Caco-2 (cell line): ENCODE measurements at regions not wholly inside any gene's neighbourhood (a gene's known extent, or its start where the extent isn't known, plus 50 kb on each side); places are given as distances from the start of the nearest gene placed in this dataset.

Experiments
- BruUV-seq: library from RNA; stranded (reverse); fragments of 400-500 nt; replicated peaks from 2 replicates; lab custom pipeline; 2021; lab: Mats Ljungman, UMichigan
- CTCF ChIA-PET: fragments of 300-600 bp; sonication (Branson Sonifier 250); formaldehyde crosslinking; loops from one replicate; lab custom pipeline; 2022; ENCODE audit warnings: antibody characterized with exemption; lab: Charles Lee
- POLR2A ChIA-PET: fragments of 300-600 bp; sonication (Branson Sonifier 250); formaldehyde crosslinking; loops from one replicate; lab custom pipeline; 2022; ENCODE audit warnings: antibody characterized with exemption; lab: Charles Lee
- DNase-seq, 2 experiments: peaks; one replicate each; pipeline versions ENCODE4 v3.0.0 to v3.0.0-alpha.2; 2020 to 2022
- H3K27me3 ChIP-seq: replicated peaks from 2 replicates; pipeline ENCODE4 v1.6.0; 2011; ENCODE audit warnings: low read length; ENCODE audit not compliant: control insufficient read depth, insufficient read depth
- H3K36me3 ChIP-seq: 2 replicates; pipeline ENCODE4 v1.5.1; 2011; ENCODE audit warnings: low read length; ENCODE audit not compliant: control insufficient read depth, insufficient read depth
- H3K4me1 ChIP-seq: fragments of 250-450 bp; sonication (Bioruptor Pico); 2 replicates; pipeline ENCODE4 v1.5.1; 2020; ENCODE audit warnings: mild to moderate bottlenecking
- H3K4me3 ChIP-seq: 2 replicates; pipeline ENCODE4 v1.5.1; 2011; ENCODE audit warnings: low read depth, mild to moderate bottlenecking, control low read depth, low read length
- H3K9me3 ChIP-seq: fragments of 250-450 bp; sonication (Bioruptor Pico); 2 replicates; pipeline ENCODE4 v1.5.1; 2020; ENCODE audit warnings: mild to moderate bottlenecking, moderate library complexity
- H3K27ac Mint-ChIP-seq: one replicate; pipeline ENCODE4 v1.8.0; 2022; ENCODE audit warnings: mixed read lengths; ENCODE audit not compliant: unreplicated experiment
- H3K27me3 Mint-ChIP-seq: one replicate; pipeline ENCODE4 v1.8.0; 2022; ENCODE audit warnings: mixed read lengths; ENCODE audit not compliant: insufficient read depth, unreplicated experiment
- H3K36me3 Mint-ChIP-seq: one replicate; pipeline ENCODE4 v1.8.0; 2022; ENCODE audit warnings: mild to moderate bottlenecking, mixed read lengths; ENCODE audit not compliant: insufficient read depth, unreplicated experiment
- H3K4me1 Mint-ChIP-seq: one replicate; pipeline ENCODE4 v1.8.0; 2022; ENCODE audit warnings: low read depth, mixed read lengths; ENCODE audit not compliant: unreplicated experiment
- H3K4me3 Mint-ChIP-seq: one replicate; pipeline ENCODE4 v1.8.0; 2022; ENCODE audit warnings: mild to moderate bottlenecking, moderate library complexity, mixed read lengths; ENCODE audit not compliant: unreplicated experiment
- H3K9me3 Mint-ChIP-seq: one replicate; pipeline ENCODE4 v1.8.0; 2022; ENCODE audit warnings: mixed read lengths; ENCODE audit not compliant: unreplicated experiment
- CTCF ChIP-seq, 2 experiments: fragments of 200-600 bp in 1 of 2; IDR thresholded peaks; 1 replicate in 1 of 2; 2 replicates in 1 of 2; pipeline versions ENCODE4 v1.5.1 to v1.8.0; 2011 to 2022; ENCODE audit warnings: antibody characterized with exemption in 1 of 2, control low read depth in 1 of 2, inconsistent platforms in 1 of 2, low read depth in 1 of 2, low read length in 1 of 2, mild to moderate bottlenecking in 1 of 2, moderate library complexity in 1 of 2; ENCODE audit not compliant: insufficient read depth in 1 of 2, severe bottlenecking in 1 of 2, unreplicated experiment in 1 of 2
- intact Hi-C: fragments of 100-400 bp; cut with micrococcal nuclease; formaldehyde crosslinking; loops from one replicate; pipeline ENCODE4 v1.10.0; 2022; ENCODE audit not compliant: unreplicated experiment

GRCh38 chr3:176078906-176079305 lies 1118.4 kb downstream of the TBL1XR1 start:
- no peaks in the 10 kb centered on the region for H3K4me1 ChIP-seq
- ChIA-PET CTCF (no interaction called here), POLR2A (no interaction called here)
- no peaks in the 10 kb centered on the region for H3K36me3 Mint-ChIP-seq
- no peaks in the 10 kb centered on the region for H3K4me1 Mint-ChIP-seq
- no peaks in the 10 kb centered on the region for H3K9me3 ChIP-seq
- H3K27me3 ChIP-seq, result no peaks in the 10 kb centered on the region
- H3K4me3 Mint-ChIP-seq, result no peak overlapping the region
- no peak for TF ChIP-seq CTCF (IDR thresholded peaks at IDR 0.05; ENCODE audit: insufficient read depth in 1 of 2, low read depth in 1 of 2, low read length in 1 of 2, severe bottlenecking in 1 of 2, unreplicated experiment in 1 of 2)
- no peaks in the 10 kb centered on the region for H3K36me3 ChIP-seq
- no peak for DNase-seq
- H3K4me3 ChIP-seq, result no peak overlapping the region
- H3K27ac Mint-ChIP-seq, result no peak overlapping the region
- H3K9me3 Mint-ChIP-seq, result peaks cover 16% of the 10 kb centered on the region
- no TSS peak for BruUV-seq
- intact Hi-C loops, result no loop called here
- no peaks in the 10 kb centered on the region for H3K27me3 Mint-ChIP-seq

- ChIA-PET CTCF (no interaction called here), POLR2A (no interaction called here)
- Mint-ChIP-seq H3K4me1 (no peaks in the 10 kb centered on the region), H3K27ac (no peak overlapping the region), H3K36me3 (no peaks in the 10 kb centered on the region), H3K9me3 (peaks cover 27% of the 10 kb centered on the region), H3K4me3 (no peak overlapping the region), H3K27me3 (no peaks in the 10 kb centered on the region)
- Histone ChIP-seq H3K4me1 (no peaks in the 10 kb centered on the region), H3K36me3 (no peaks in the 10 kb centered on the region), H3K27me3 (no peaks in the 10 kb centered on the region), H3K9me3 (no peaks in the 10 kb centered on the region; the same call in 1 of the 2 replicates), H3K4me3 (no peak overlapping the region)
- TF ChIP-seq CTCF (IDR thresholded peaks at IDR 0.05; ENCODE audit: insufficient read depth in 1 of 2, low read depth in 1 of 2, low read length in 1 of 2, severe bottlenecking in 1 of 2, unreplicated experiment in 1 of 2), result no peak
- BruUV-seq, result no TSS peak
- intact Hi-C loops, result no loop called here
- DNase-seq, result no peak
Observed at GRCh38 chr3:176075491-176075890, 1121.8 kb downstream of the TBL1XR1 start.

- Histone ChIP-seq H3K27me3 (no peaks in the 10 kb centered on the region), H3K4me3 (no peak overlapping the region), H3K4me1 (no peaks in the 10 kb centered on the region), H3K36me3 (no peaks in the 10 kb centered on the region), H3K9me3 (no peaks in the 10 kb centered on the region; the same call in 1 of the 2 replicates)
- Mint-ChIP-seq H3K4me3 (no peak overlapping the region), H3K9me3 (peaks cover 27% of the 10 kb centered on the region), H3K36me3 (no peaks in the 10 kb centered on the region), H3K4me1 (no peaks in the 10 kb centered on the region), H3K27ac (no peak overlapping the region), H3K27me3 (no peaks in the 10 kb centered on the region)
- no TSS peak for BruUV-seq
- POLR2A ChIA-PET, result no interaction called here
- intact Hi-C loops, result no loop called here
- DNase-seq, result no peak
- CTCF ChIA-PET, result no interaction called here
- no peak for TF ChIP-seq CTCF (IDR thresholded peaks at IDR 0.05; ENCODE audit: insufficient read depth in 1 of 2, low read depth in 1 of 2, low read length in 1 of 2, severe bottlenecking in 1 of 2, unreplicated experiment in 1 of 2)
Observed at GRCh38 chr3:176075046-176075445, 1122.2 kb downstream of the TBL1XR1 start.
